Stimulated activated naive CD8-positive, alpha-beta T cell treated with anti-CD3 and anti-CD28 coated beads, Interleukin-15, Interleukin-2, amounts not matched to agents 100 ng/mL and 50 ng/mL, for 24 hours (primary cell): ENCODE measurements at regions not wholly inside any gene's neighbourhood (a gene's known extent, or its start where the extent isn't known, plus 50 kb on each side); places are given as distances from the start of the nearest gene placed in this dataset.

Source experiments
- H3K27ac Mint-ChIP-seq: one replicate; pipeline ENCODE4 v1.8.0; 2021; ENCODE audit warnings: mild to moderate bottlenecking, mixed read lengths
- H3K27me3 Mint-ChIP-seq: one replicate; pipeline ENCODE4 v1.8.0; 2021; ENCODE audit warnings: mixed read lengths
- H3K36me3 Mint-ChIP-seq: one replicate; pipeline ENCODE4 v1.8.0; 2021; ENCODE audit warnings: low read depth, mixed read lengths
- H3K4me1 Mint-ChIP-seq: one replicate; pipeline ENCODE4 v1.8.0; 2021; ENCODE audit warnings: low read depth, mixed read lengths
- H3K4me3 Mint-ChIP-seq: one replicate; pipeline ENCODE4 v1.8.0; 2021; ENCODE audit warnings: mild to moderate bottlenecking, mixed read lengths
- H3K9me3 Mint-ChIP-seq: one replicate; pipeline ENCODE4 v1.8.0; 2021; ENCODE audit warnings: mixed read lengths

- H3K4me3 Mint-ChIP-seq: no peak overlapping the region
- H3K4me1 Mint-ChIP-seq: no peaks in the 10 kb centered on the region
- H3K27ac Mint-ChIP-seq: no peak overlapping the region
- peaks cover 9% of the 10 kb centered on the region for H3K9me3 Mint-ChIP-seq
- no peaks in the 10 kb centered on the region for H3K36me3 Mint-ChIP-seq
- no peaks in the 10 kb centered on the region for H3K27me3 Mint-ChIP-seq
Observed at GRCh38 chr2:225137971-225138370, 95.7 kb upstream of the DOCK10 start.

- Mint-ChIP-seq H3K27me3 (no peaks in the 10 kb centered on the region), H3K27ac (no peak overlapping the region), H3K4me3 (no peak overlapping the region), H3K9me3 (peaks cover 9% of the 10 kb centered on the region), H3K4me1 (no peaks in the 10 kb centered on the region), H3K36me3 (no peaks in the 10 kb centered on the region)
Observed at GRCh38 chr2:225136552-225136951, 94.3 kb upstream of the DOCK10 start.

- H3K27me3 Mint-ChIP-seq: peaks cover 6% of the 10 kb centered on the region
- no peaks in the 10 kb centered on the region for H3K36me3 Mint-ChIP-seq
- H3K27ac Mint-ChIP-seq: no peak overlapping the region
- H3K4me3 Mint-ChIP-seq: no peak overlapping the region
- H3K9me3 Mint-ChIP-seq: peaks cover 11% of the 10 kb centered on the region
- no peaks in the 10 kb centered on the region for H3K4me1 Mint-ChIP-seq
Observed at GRCh38 chr2:225131898-225132297, 89.6 kb upstream of the DOCK10 start.

- Mint-ChIP-seq H3K4me3 (no peak overlapping the region), H3K27ac (no peak overlapping the region), H3K9me3 (peaks cover 11% of the 10 kb centered on the region), H3K27me3 (peaks cover 6% of the 10 kb centered on the region), H3K4me1 (no peaks in the 10 kb centered on the region), H3K36me3 (no peaks in the 10 kb centered on the region)
Observed at GRCh38 chr2:225130093-225130492, 87.8 kb upstream of the DOCK10 start.

GRCh38 chr2:225124311-225125017, 82.2 kb upstream of the DOCK10 start:
- Mint-ChIP-seq H3K4me1 (no peaks in the 10 kb centered on the region), H3K4me3 (no peak overlapping the region), H3K27ac (no peak overlapping the region), H3K27me3 (peaks cover 6% of the 10 kb centered on the region), H3K36me3 (no peaks in the 10 kb centered on the region), H3K9me3 (peaks cover 11% of the 10 kb centered on the region)

GRCh38 chr2:225122583-225123486, 80.6 kb upstream of the DOCK10 start:
- H3K27me3 Mint-ChIP-seq: peaks cover 6% of the 10 kb centered on the region
- H3K4me1 Mint-ChIP-seq: no peaks in the 10 kb centered on the region
- H3K36me3 Mint-ChIP-seq: no peaks in the 10 kb centered on the region
- no peak overlapping the region for H3K4me3 Mint-ChIP-seq
- peak overlapping the region; percentile 56 for H3K27ac Mint-ChIP-seq
- H3K9me3 Mint-ChIP-seq: peaks cover 8% of the 10 kb centered on the region

- no peak overlapping the region for H3K4me3 Mint-ChIP-seq
- H3K27ac Mint-ChIP-seq: no peak overlapping the region
- H3K4me1 Mint-ChIP-seq: no peaks in the 10 kb centered on the region
- H3K36me3 Mint-ChIP-seq: no peaks in the 10 kb centered on the region
- no peaks in the 10 kb centered on the region for H3K27me3 Mint-ChIP-seq
- H3K9me3 Mint-ChIP-seq: no peaks in the 10 kb centered on the region
Observed at GRCh38 chr2:225122007-225122406, 79.7 kb upstream of the DOCK10 start.

GRCh38 chr2:225120186-225120585, 77.9 kb upstream of the DOCK10 start:
- Mint-ChIP-seq H3K9me3 (no peaks in the 10 kb centered on the region), H3K27ac (no peak overlapping the region), H3K4me1 (no peaks in the 10 kb centered on the region), H3K4me3 (no peak overlapping the region), H3K36me3 (no peaks in the 10 kb centered on the region), H3K27me3 (no peaks in the 10 kb centered on the region)

GRCh38 chr2:225117051-225117716, 74.9 kb upstream of the DOCK10 start:
- Mint-ChIP-seq H3K36me3 (no peaks in the 10 kb centered on the region), H3K4me1 (no peaks in the 10 kb centered on the region), H3K4me3 (no peak overlapping the region), H3K9me3 (no peaks in the 10 kb centered on the region), H3K27ac (no peak overlapping the region), H3K27me3 (no peaks in the 10 kb centered on the region)

- Mint-ChIP-seq H3K4me1 (no peaks in the 10 kb centered on the region), H3K9me3 (no peaks in the 10 kb centered on the region), H3K27me3 (no peaks in the 10 kb centered on the region), H3K27ac (no peak overlapping the region), H3K4me3 (no peak overlapping the region), H3K36me3 (no peaks in the 10 kb centered on the region)
Observed at GRCh38 chr2:225114786-225115323, 72.6 kb upstream of the DOCK10 start.

GRCh38 chr2:225113371-225114015, 71.2 kb upstream of the DOCK10 start:
- H3K27me3 Mint-ChIP-seq: no peaks in the 10 kb centered on the region
- H3K27ac Mint-ChIP-seq: no peak overlapping the region
- H3K4me3 Mint-ChIP-seq: no peak overlapping the region
- H3K9me3 Mint-ChIP-seq: no peaks in the 10 kb centered on the region
- H3K36me3 Mint-ChIP-seq: no peaks in the 10 kb centered on the region
- H3K4me1 Mint-ChIP-seq: no peaks in the 10 kb centered on the region

GRCh38 chr2:225112362-225113126, 70.3 kb upstream of the DOCK10 start:
- no peaks in the 10 kb centered on the region for H3K36me3 Mint-ChIP-seq
- H3K4me1 Mint-ChIP-seq: no peaks in the 10 kb centered on the region
- H3K27me3 Mint-ChIP-seq: no peaks in the 10 kb centered on the region
- no peak overlapping the region for H3K4me3 Mint-ChIP-seq
- no peaks in the 10 kb centered on the region for H3K9me3 Mint-ChIP-seq
- no peak overlapping the region for H3K27ac Mint-ChIP-seq

- H3K27ac Mint-ChIP-seq: no peak overlapping the region
Observed at GRCh38 chr2:225108805-225109204, 66.5 kb upstream of the DOCK10 start.

GRCh38 chr2:225104971-225105370, 62.7 kb upstream of the DOCK10 start:
- Mint-ChIP-seq H3K36me3 (no peaks in the 10 kb centered on the region), H3K4me3 (no peak overlapping the region), H3K9me3 (no peaks in the 10 kb centered on the region), H3K27me3 (no peaks in the 10 kb centered on the region), H3K27ac (no peak overlapping the region), H3K4me1 (no peaks in the 10 kb centered on the region)

More at GRCh38 chr2:225108805-225109204, 66.5 kb upstream of the DOCK10 start:
- Mint-ChIP-seq H3K36me3 (no peaks in the 10 kb centered on the region), H3K27me3 (no peaks in the 10 kb centered on the region), H3K4me3 (no peak overlapping the region), H3K4me1 (no peaks in the 10 kb centered on the region), H3K9me3 (no peaks in the 10 kb centered on the region)
